CD4-positive, alpha-beta T cell (primary cell): ENCODE measurements at regions not wholly inside any gene's neighbourhood (a gene's known extent, or its start where the extent isn't known, plus 50 kb on each side); places are given as distances from the start of the nearest gene placed in this dataset.

ENCODE experiments used
- ATAC-seq: fragments of 200-7000 bp; cut with Tn5 transposase; one replicate; pipeline ENCODE4 v1.10.0; 2022; ENCODE audit warnings: mild to moderate bottlenecking; ENCODE audit not compliant: poor library complexity
- CTCF ChIA-PET: fragments of 350-600 bp; sonication (Branson Sonifier 250); formaldehyde crosslinking; loops from one replicate; lab custom pipeline; 2021; ENCODE audit warnings: antibody characterized with exemption, inconsistent platforms; lab: Charles Lee
- POLR2A ChIA-PET: fragments of 350-600 bp; sonication (Branson Sonifier 250); formaldehyde crosslinking; loops from one replicate; lab custom pipeline; 2021; ENCODE audit warnings: antibody characterized with exemption, inconsistent platforms; lab: Charles Lee
- DNase-seq, 14 experiments: peaks; one replicate each; pipeline ENCODE4 v3.0.0-alpha.2; 2013 to 2020; ENCODE audit warnings: mixed read lengths in 2 of 14
- H3K27ac ChIP-seq, 2 donors: one replicate each; pipeline versions ENCODE4 v1.5.1 to v1.7.0; 2013; ENCODE audit warnings: low read length in 2 of 2, low read depth in 1 of 2, mild to moderate bottlenecking in 1 of 2
- H3K27me3 ChIP-seq, 2 experiments: 1 replicate in 1 of 2; 2 replicates in 1 of 2; pipeline versions ENCODE4 v1.6.1 to v1.7.0; 2013; ENCODE audit warnings: low read length in 2 of 2, control low read depth in 1 of 2, mild to moderate bottlenecking in 1 of 2, moderate library complexity in 1 of 2; ENCODE audit not compliant: insufficient read depth in 2 of 2, control insufficient read depth in 1 of 2
- H3K36me3 ChIP-seq: one replicate; pipeline ENCODE4 v1.6.1; 2013; ENCODE audit warnings: low read length, control low read depth; ENCODE audit not compliant: insufficient read depth
- H3K4me1 ChIP-seq: one replicate; pipeline ENCODE4 v1.6.1; 2013; ENCODE audit warnings: low read length, control low read depth; ENCODE audit not compliant: insufficient read depth
- H3K4me3 ChIP-seq: one replicate; pipeline ENCODE4 v1.5.1; 2013; ENCODE audit warnings: mild to moderate bottlenecking, low read length, moderate library complexity
- H3K9me3 ChIP-seq, 2 experiments: 1 replicate in 1 of 2; 2 replicates in 1 of 2; pipeline versions ENCODE4 v1.6.1 to v1.7.0; 2013; ENCODE audit warnings: low read length in 2 of 2, mild to moderate bottlenecking in 2 of 2, control low read depth in 1 of 2, moderate library complexity in 1 of 2; ENCODE audit not compliant: control insufficient read depth in 1 of 2, insufficient read depth in 1 of 2
- H3K27ac Mint-ChIP-seq: one replicate; pipeline ENCODE4 v1.8.0; 2020; ENCODE audit warnings: mixed read lengths
- H3K27me3 Mint-ChIP-seq: one replicate; pipeline ENCODE4 v1.8.0; 2021; ENCODE audit warnings: mixed read lengths
- H3K36me3 Mint-ChIP-seq: one replicate; pipeline ENCODE4 v1.8.0; 2021; ENCODE audit warnings: low read depth, mixed read lengths
- H3K4me1 Mint-ChIP-seq: one replicate; pipeline ENCODE4 v1.8.0; 2021; ENCODE audit warnings: low read depth, mixed read lengths
- H3K4me3 Mint-ChIP-seq: one replicate; pipeline ENCODE4 v1.8.0; 2020; ENCODE audit warnings: mild to moderate bottlenecking, mixed read lengths
- H3K9me3 Mint-ChIP-seq: one replicate; pipeline ENCODE4 v1.8.0; 2020; ENCODE audit warnings: mixed read lengths
- intact Hi-C, 2 experiments: fragments of 100-400 bp; cut with DNase I in 1 of 2; cut with micrococcal nuclease in 1 of 2; formaldehyde crosslinking; loops; one replicate each; pipeline versions ENCODE4 v1.15.1 to v1.9.0; 2023 to 2025; cut with DNase I, micrococcal nuclease
- TF ChIP-seq, protein P1 (sequence below): fragments of 200-600 bp; IDR thresholded peaks from one replicate; pipeline ENCODE4 v1.8.0; 2022; ENCODE audit warnings: antibody characterized with exemption, mild to moderate bottlenecking

DNA sequence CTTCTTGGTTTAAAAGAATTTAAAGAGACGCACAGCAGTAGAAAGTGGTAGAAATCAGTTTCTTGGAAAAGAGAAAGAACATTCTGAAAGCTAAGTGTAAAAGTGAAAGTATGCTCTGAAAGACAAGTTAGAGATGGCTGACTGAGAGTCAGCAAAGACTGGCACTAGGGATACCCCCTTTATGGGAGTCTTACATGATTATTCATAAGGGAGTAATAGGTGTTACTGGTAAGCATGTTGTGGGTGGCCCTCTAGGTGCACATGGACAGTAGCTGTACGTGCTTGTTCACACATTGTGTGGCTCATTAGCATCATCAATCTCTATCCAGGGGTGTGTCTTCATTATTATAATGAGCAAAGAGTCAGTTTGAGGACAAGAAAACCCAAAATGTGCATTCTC, 816.2 kb downstream of the CBLN2 start:
- Histone ChIP-seq H3K36me3 (no peaks in the 10 kb centered on the region), H3K4me1 (no peaks in the 10 kb centered on the region), H3K27ac (no peak overlapping the region), H3K27me3 (no peaks in the 10 kb centered on the region), H3K9me3 (no peaks in the 10 kb centered on the region), H3K4me3 (no peak overlapping the region)
- TF ChIP-seq, protein P1, sequence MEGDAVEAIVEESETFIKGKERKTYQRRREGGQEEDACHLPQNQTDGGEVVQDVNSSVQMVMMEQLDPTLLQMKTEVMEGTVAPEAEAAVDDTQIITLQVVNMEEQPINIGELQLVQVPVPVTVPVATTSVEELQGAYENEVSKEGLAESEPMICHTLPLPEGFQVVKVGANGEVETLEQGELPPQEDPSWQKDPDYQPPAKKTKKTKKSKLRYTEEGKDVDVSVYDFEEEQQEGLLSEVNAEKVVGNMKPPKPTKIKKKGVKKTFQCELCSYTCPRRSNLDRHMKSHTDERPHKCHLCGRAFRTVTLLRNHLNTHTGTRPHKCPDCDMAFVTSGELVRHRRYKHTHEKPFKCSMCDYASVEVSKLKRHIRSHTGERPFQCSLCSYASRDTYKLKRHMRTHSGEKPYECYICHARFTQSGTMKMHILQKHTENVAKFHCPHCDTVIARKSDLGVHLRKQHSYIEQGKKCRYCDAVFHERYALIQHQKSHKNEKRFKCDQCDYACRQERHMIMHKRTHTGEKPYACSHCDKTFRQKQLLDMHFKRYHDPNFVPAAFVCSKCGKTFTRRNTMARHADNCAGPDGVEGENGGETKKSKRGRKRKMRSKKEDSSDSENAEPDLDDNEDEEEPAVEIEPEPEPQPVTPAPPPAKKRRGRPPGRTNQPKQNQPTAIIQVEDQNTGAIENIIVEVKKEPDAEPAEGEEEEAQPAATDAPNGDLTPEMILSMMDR: no peak
- Mint-ChIP-seq H3K9me3 (no peaks in the 10 kb centered on the region), H3K4me3 (no peak overlapping the region), H3K36me3 (no peaks in the 10 kb centered on the region), H3K4me1 (no peaks in the 10 kb centered on the region), H3K27me3 (no peaks in the 10 kb centered on the region), H3K27ac (no peak overlapping the region)
- ChIA-PET CTCF (no interaction called here), POLR2A (no interaction called here)
- DNase-seq: no peak
- intact Hi-C loops: no loop called here
- ATAC-seq: no peak

DNA sequence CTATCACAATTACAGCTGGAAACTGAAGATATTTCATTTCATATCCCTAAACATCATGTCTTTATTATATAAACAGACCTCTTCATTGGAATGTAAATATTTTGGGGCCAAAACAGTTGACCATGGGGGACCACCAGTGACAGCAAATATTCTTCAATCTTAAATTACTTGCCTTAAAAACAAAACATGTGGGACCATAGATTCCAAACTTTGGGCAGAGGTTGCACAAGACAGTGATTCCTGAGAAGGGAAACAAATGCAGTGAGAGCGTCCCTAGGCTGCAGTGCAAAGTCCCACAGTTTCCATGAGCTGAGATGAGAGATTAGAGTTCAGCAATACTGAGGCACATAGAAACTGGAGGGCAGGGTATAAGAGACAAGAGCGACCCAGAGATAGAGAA, 818.9 kb downstream of the CBLN2 start:
- TF ChIP-seq, protein P1: no peak
- Histone ChIP-seq H3K4me3 (no peak overlapping the region), H3K27me3 (no peaks in the 10 kb centered on the region), H3K4me1 (no peaks in the 10 kb centered on the region), H3K9me3 (no peaks in the 10 kb centered on the region), H3K27ac (no peak overlapping the region), H3K36me3 (no peaks in the 10 kb centered on the region)
- Mint-ChIP-seq H3K27ac (no peak overlapping the region), H3K27me3 (no peaks in the 10 kb centered on the region), H3K4me1 (no peaks in the 10 kb centered on the region), H3K9me3 (no peaks in the 10 kb centered on the region), H3K4me3 (no peak overlapping the region), H3K36me3 (no peaks in the 10 kb centered on the region)
- ATAC-seq (no peak), DNase-seq (no peak)
- intact Hi-C loops: no loop called here
- CTCF ChIA-PET: no interaction called here
- POLR2A ChIA-PET: no interaction called here

DNA sequence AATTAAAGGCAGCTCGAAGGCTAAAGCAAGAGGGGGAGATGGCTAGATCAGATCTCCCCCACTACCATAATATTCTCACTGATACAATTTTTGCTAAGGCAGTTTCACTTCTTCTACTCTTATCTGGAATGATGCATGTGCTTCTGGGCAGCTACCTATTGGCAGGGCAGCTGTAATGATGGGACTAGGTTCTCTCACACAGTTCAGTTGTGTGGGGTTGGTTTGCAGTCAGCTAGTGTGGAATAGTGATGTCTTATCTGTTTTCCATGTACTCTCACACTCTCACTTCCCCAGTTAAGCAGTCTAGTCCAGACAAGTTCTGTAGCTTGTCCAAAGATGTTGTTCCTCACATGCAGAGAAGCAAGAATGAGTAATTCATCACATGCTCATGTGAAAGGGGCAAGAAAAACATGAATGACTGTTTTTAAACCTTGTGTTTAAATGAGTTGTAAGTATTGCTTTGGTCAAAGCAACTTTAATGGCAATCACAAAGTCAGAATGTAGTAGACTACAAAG, 836.1 kb downstream of the CBLN2 start:
- H3K36me3 Mint-ChIP-seq: no peaks in the 10 kb centered on the region
- no peak overlapping the region for H3K27ac Mint-ChIP-seq
- no peaks in the 10 kb centered on the region for H3K4me1 Mint-ChIP-seq
- no peaks in the 10 kb centered on the region for H3K27me3 ChIP-seq
- no peak overlapping the region for H3K4me3 ChIP-seq
- intact Hi-C loops: loop anchor here in 1 of 2 experiments (10.0 kb wide), 1 partner anchor 63 kb away; no protein-coding TSS in a partner anchor
- CTCF ChIA-PET: no interaction called here
- ATAC-seq (no peak), DNase-seq (no peak)
- POLR2A ChIA-PET: no interaction called here
- no peaks in the 10 kb centered on the region for H3K27me3 Mint-ChIP-seq
- no peak overlapping the region for H3K27ac ChIP-seq
- H3K4me3 Mint-ChIP-seq: no peak overlapping the region
- H3K9me3 ChIP-seq: no peaks in the 10 kb centered on the region
- no peaks in the 10 kb centered on the region for H3K4me1 ChIP-seq
- H3K36me3 ChIP-seq: no peaks in the 10 kb centered on the region
- no peaks in the 10 kb centered on the region for H3K9me3 Mint-ChIP-seq
- TF ChIP-seq, protein P1: no peak
